Transverse colon (tissue), 4 donors: ENCODE measurements at regions not wholly inside any gene's neighbourhood (a gene's known extent, or its start where the extent isn't known, plus 50 kb on each side); places are given as distances from the start of the nearest gene placed in this dataset.

ENCODE experiments used
- CTCF ChIP-seq, 5 experiments: fragments of 200-600 bp in 3 of 5; fragments of 450-650 bp in 2 of 5; sonication (generic) in 3 of 5; IDR thresholded peaks; 1 replicate in 2 of 5; 2 replicates in 3 of 5; pipeline ENCODE4 v1.5.1; 2016 to 2017; ENCODE audit warnings: antibody characterized with exemption in 5 of 5, inconsistent platforms in 3 of 5, mild to moderate bottlenecking in 2 of 5, moderate library complexity in 1 of 5
- POLR2A ChIP-seq: fragments of 450-650 bp; IDR thresholded peaks from one replicate; pipeline ENCODE4 v1.6.1; 2016; ENCODE audit warnings: antibody characterized with exemption, mild to moderate bottlenecking, moderate library complexity
- POLR2AphosphoS5 ChIP-seq, 3 donors: sonication (generic); formaldehyde crosslinking; IDR thresholded peaks; one replicate each; pipeline ENCODE4 v1.6.1; 2016; ENCODE audit warnings: antibody characterized with exemption in 3 of 3

- TF ChIP-seq CTCF (IDR thresholded peaks at IDR 0.05) (no peak), POLR2AphosphoS5 (IDR thresholded peaks at IDR 0.05) (no peak), POLR2A (no peak)
Observed at GRCh38 chr20:39547546-39548408, 585.6 kb downstream of the DHX35 start.
